Heart left ventricle (tissue), 16 donors: ENCODE measurements at regions not wholly inside any gene's neighbourhood (a gene's known extent, or its start where the extent isn't known, plus 50 kb on each side); places are given as distances from the start of the nearest gene placed in this dataset.

Source experiments
- ATAC-seq, 4 donors: fragments of 200-7000 bp; cut with Tn5 transposase; one replicate each; pipeline ENCODE4 v1.9.1; 2020 to 2022; ENCODE audit warnings: moderate library complexity in 4 of 4, mild to moderate bottlenecking in 3 of 4, moderate number of reproducible peaks in 1 of 4
- DNase-seq, 5 donors: peaks; one replicate each; pipeline ENCODE4 v3.0.0-alpha.2; 2020
- H3K27ac ChIP-seq, 12 donors: fragments of 200-600 bp; sonication (generic) in 4 of 12; one replicate each; pipeline versions ENCODE4 v1.5.0 to v1.8.0; 2016 to 2022; ENCODE audit warnings: mild to moderate bottlenecking in 2 of 12
- H3K27me3 ChIP-seq, 9 donors: fragments of 200-600 bp; sonication (generic) in 2 of 9; one replicate each; pipeline versions ENCODE4 v1.5.1 to v1.8.0; 2016 to 2022; ENCODE audit warnings: mild to moderate bottlenecking in 3 of 9
- H3K36me3 ChIP-seq, 9 donors: fragments of 200-600 bp; sonication (generic) in 2 of 9; one replicate each; pipeline versions ENCODE4 v1.5.0 to v1.8.0; 2018 to 2022; ENCODE audit warnings: mild to moderate bottlenecking in 2 of 9
- H3K4me1 ChIP-seq, 12 donors: fragments of 200-600 bp; sonication (generic) in 4 of 12; one replicate each; pipeline versions ENCODE4 v1.5.0 to v1.8.0; 2016 to 2022; ENCODE audit warnings: mild to moderate bottlenecking in 3 of 12
- H3K4me3 ChIP-seq, 12 donors: fragments of 200-600 bp; sonication (generic) in 4 of 12; one replicate each; pipeline versions ENCODE4 v1.5.0 to v1.8.0; 2017 to 2022; ENCODE audit warnings: mild to moderate bottlenecking in 9 of 12, moderate library complexity in 4 of 12
- H3K9me3 ChIP-seq, 12 donors: fragments of 200-600 bp; sonication (generic) in 4 of 12; one replicate each; pipeline versions ENCODE4 v1.5.0 to v1.8.0; 2016 to 2022; ENCODE audit warnings: mild to moderate bottlenecking in 1 of 12
- CTCF ChIP-seq, 12 donors: fragments of 200-600 bp; sonication (generic) in 4 of 12; IDR thresholded peaks; one replicate each; pipeline versions ENCODE4 v1.5.0 to v1.8.0; 2018 to 2022; ENCODE audit warnings: antibody characterized with exemption in 12 of 12, mild to moderate bottlenecking in 5 of 12
- POLR2A ChIP-seq, 2 donors: fragments of 450-650 bp; IDR thresholded peaks; one replicate each; pipeline ENCODE4 v1.6.1; 2017; ENCODE audit warnings: antibody characterized with exemption in 2 of 2, mild to moderate bottlenecking in 2 of 2, moderate library complexity in 2 of 2
- WGBS, 4 donors: extraction: QIAGEN DNeasy Blood & Tissue Kit in 2 of 4; methylation state at CpG; one replicate each; pipeline versions ENCODE4 v1.1.5 to v1.1.7; 2013 to 2018; 5-methylcytosine and 5-hydroxymethylcytosine counted together
- intact Hi-C, 10 donors: fragments of 100-400 bp; cut with DNase I; formaldehyde crosslinking; loops; one replicate each; pipeline versions ENCODE4 v1.11.1 to v1.14.2; 2022
- donor health status: ischemic (EF 13 %, LVEDD 7.1; RV severe dilation, severe dysfunction).
- donor health status: healthy with polysubstance abuse.
- donor health status: DM: no; HTN: yes; CAD: no.
- donor health status: DM: no; HTN: no; CAD: no.
- donor health status: ischemic (EF 25% LVEDD 6.9; RV normal size, moderate dysfunction).
- donor health status: ischemic (EF 25% LVEDD 5.7; RV mildly dilated, moderate dysfunction).
- donor health status: healthy.
- donor health status: DM: yes; HTN: yes; CAD: no.
- donor health status: ischemic (EF 35%, LVEDD 5.7; RV mildly dilated, moderate dysfunction).
- donor health status: nonischemic (EF 11% LVEDD 7.7; RV severe dilation, severe dysfunction).
- donor health status: DM: yes; HTN: yes; CAD: no.
- donor health status: PGD.
- donor health status: ischemic (EF 29% LVEDD 5.4; RV normal size, mild dysfunction).
- donor health status: nonischemic (EF 23%, LVEDD 6.1; RV moderate dilation, normal function).

GRCh38 chr4:29710519-29710918 is 1009.6 kb upstream of the PCDH7 start:
- intact Hi-C loops = no loop called here
- TF ChIP-seq POLR2A (IDR thresholded peaks at IDR 0.05) (no peak), CTCF (IDR thresholded peaks at IDR 0.05) (no peak)
- Histone ChIP-seq H3K4me1 (no peaks in the 10 kb centered on the region), H3K27ac (no peak overlapping the region), H3K4me3 (no peak overlapping the region), H3K27me3 (no peaks in the 10 kb centered on the region), H3K9me3 (peaks cover 0 to 6% (median 0%) of the 10 kb centered on the region in 12 donors), H3K36me3 (no peaks in the 10 kb centered on the region)
- ATAC-seq = no peak
- WGBS, 4 donors = 59 to 90% (median 79%) methylated on average over 1 of the region's 1 CpG
- no peak for DNase-seq

- DNase-seq (no peak), ATAC-seq (no peak)
- Histone ChIP-seq H3K27ac (no peak overlapping the region), H3K36me3 (no peaks in the 10 kb centered on the region), H3K4me3 (no peak overlapping the region), H3K27me3 (no peaks in the 10 kb centered on the region), H3K9me3 (peaks cover 0 to 6% (median 0%) of the 10 kb centered on the region in 12 donors), H3K4me1 (no peaks in the 10 kb centered on the region)
- WGBS, 4 donors = 63 to 74% (median 68%) methylated on average over 2 of the region's 2 CpGs
- intact Hi-C loops = no loop called here
- TF ChIP-seq CTCF (IDR thresholded peaks at IDR 0.05) = no peak
- no peak for TF ChIP-seq POLR2A (IDR thresholded peaks at IDR 0.05)
Observed at GRCh38 chr4:29711226-29711625, 1008.9 kb upstream of the PCDH7 start.

GRCh38 chr4:29717287-29718057 is 1002.7 kb upstream of the PCDH7 start:
- intact Hi-C loops = no loop called here
- WGBS, 4 donors = 86 to 90% (median 89%) methylated on average over 10 of the region's 10 CpGs
- Histone ChIP-seq H3K9me3 (no peaks in the 10 kb centered on the region), H3K36me3 (no peaks in the 10 kb centered on the region), H3K27ac (no peak overlapping the region), H3K4me3 (no peak overlapping the region), H3K27me3 (no peaks in the 10 kb centered on the region), H3K4me1 (no peaks in the 10 kb centered on the region)
- no peak for TF ChIP-seq CTCF (IDR thresholded peaks at IDR 0.05)
- no peak for TF ChIP-seq POLR2A (IDR thresholded peaks at IDR 0.05)
- ATAC-seq (no peak), DNase-seq (no peak)

- no peaks in the 10 kb centered on the region for H3K27me3 ChIP-seq
- no peaks in the 10 kb centered on the region for H3K4me1 ChIP-seq
- no peaks in the 10 kb centered on the region for H3K9me3 ChIP-seq
- ATAC-seq = no peak
- H3K27ac ChIP-seq = no peak overlapping the region
- H3K36me3 ChIP-seq = no peaks in the 10 kb centered on the region
- no peak for TF ChIP-seq CTCF (IDR thresholded peaks at IDR 0.05)
- no peak for TF ChIP-seq POLR2A (IDR thresholded peaks at IDR 0.05)
- intact Hi-C loops = no loop called here
- H3K4me3 ChIP-seq = no peak overlapping the region
- no peak for DNase-seq
Observed at GRCh38 chr4:29718136-29718535, 1002.0 kb upstream of the PCDH7 start.
